MM.1S (cell line): ENCODE measurements at regions not wholly inside any gene's neighbourhood (a gene's known extent, or its start where the extent isn't known, plus 50 kb on each side); places are given as distances from the start of the nearest gene placed in this dataset.

ENCODE experiments used
- DNase-seq: peaks from one replicate; pipeline ENCODE4 v3.0.0-alpha.2; 2015
- H2AFZ ChIP-seq: fragments of 300-600 bp; sonication (generic); 2 replicates; pipeline ENCODE4 v1.6.0; 2016; ENCODE audit warnings: antibody characterized with exemption, low read length
- H3F3A ChIP-seq: fragments of 300-600 bp; sonication (generic); 2 replicates; pipeline ENCODE4 v1.6.1; 2016; ENCODE audit warnings: mild to moderate bottlenecking, antibody characterized with exemption, low read length, moderate library complexity, mixed read lengths; ENCODE audit not compliant: insufficient read depth
- H3K27ac ChIP-seq: fragments of 300-600 bp; sonication (generic); 2 replicates; pipeline ENCODE4 v1.5.1; 2016; ENCODE audit warnings: mild to moderate bottlenecking, low read length
- H3K27me3 ChIP-seq: fragments of 300-600 bp; sonication (generic); replicated peaks from 2 replicates; pipeline ENCODE4 v1.6.0; 2016; ENCODE audit warnings: low read length; ENCODE audit not compliant: insufficient read depth
- H3K36me3 ChIP-seq: fragments of 300-600 bp; sonication (generic); replicated peaks from 2 replicates; pipeline ENCODE4 v1.6.1; 2016; ENCODE audit warnings: mild to moderate bottlenecking, low read length, mixed read lengths; ENCODE audit not compliant: insufficient read depth
- H3K4me1 ChIP-seq: fragments of 300-600 bp; sonication (generic); 2 replicates; pipeline ENCODE4 v1.6.1; 2016; ENCODE audit warnings: low read length, mixed read lengths
- H3K4me2 ChIP-seq: fragments of 300-600 bp; sonication (generic); 2 replicates; pipeline ENCODE4 v1.6.0; 2016; ENCODE audit warnings: low read depth, low read length
- H3K4me3 ChIP-seq: fragments of 300-600 bp; sonication (generic); 2 replicates; pipeline ENCODE4 v1.5.1; 2016; ENCODE audit warnings: low read length, mixed read lengths
- H3K79me2 ChIP-seq: fragments of 300-600 bp; sonication (generic); 2 replicates; pipeline ENCODE4 v1.6.1; 2016; ENCODE audit warnings: mixed run types, low read length, mixed read lengths
- H3K9ac ChIP-seq: fragments of 300-600 bp; sonication (generic); 2 replicates; pipeline ENCODE4 v1.6.1; 2016; ENCODE audit warnings: low read length, mixed read lengths
- H3K9me2 ChIP-seq: fragments of 300-600 bp; sonication (generic); replicated peaks from 2 replicates; pipeline ENCODE4 v1.6.1; 2016; ENCODE audit warnings: mild to moderate bottlenecking, low read length, mixed read lengths; ENCODE audit not compliant: insufficient read depth
- H3K9me3 ChIP-seq: fragments of 300-600 bp; sonication (generic); replicated peaks from 2 replicates; pipeline ENCODE4 v1.6.1; 2016; ENCODE audit warnings: mild to moderate bottlenecking, low read length, mixed read lengths; ENCODE audit not compliant: insufficient read depth
- H4K20me1 ChIP-seq: fragments of 300-600 bp; sonication (generic); 2 replicates; pipeline ENCODE4 v1.6.1; 2016; ENCODE audit warnings: mild to moderate bottlenecking, low read length, moderate library complexity, mixed read lengths; ENCODE audit not compliant: insufficient read depth
- EZH2 ChIP-seq: fragments of 300-600 bp; sonication (generic); optimal IDR thresholded peaks from 2 replicates; pipeline ENCODE3; 2017; ENCODE audit warnings: low read depth, mild to moderate bottlenecking, antibody characterized with exemption, low read length, mixed read lengths
- EZH2phosphoT487 ChIP-seq: fragments of 300-600 bp; sonication (generic); IDR thresholded peaks from 2 replicates; pipeline ENCODE4 v1.6.1; 2018; ENCODE audit warnings: antibody characterized with exemption, low read length
- TF ChIP-seq, protein P1 (sequence below): fragments of 300-600 bp; sonication (generic); IDR thresholded peaks from 2 replicates; pipeline ENCODE4 v1.5.1; 2016; ENCODE audit warnings: antibody characterized with exemption, low read length, mixed read lengths

DNA sequence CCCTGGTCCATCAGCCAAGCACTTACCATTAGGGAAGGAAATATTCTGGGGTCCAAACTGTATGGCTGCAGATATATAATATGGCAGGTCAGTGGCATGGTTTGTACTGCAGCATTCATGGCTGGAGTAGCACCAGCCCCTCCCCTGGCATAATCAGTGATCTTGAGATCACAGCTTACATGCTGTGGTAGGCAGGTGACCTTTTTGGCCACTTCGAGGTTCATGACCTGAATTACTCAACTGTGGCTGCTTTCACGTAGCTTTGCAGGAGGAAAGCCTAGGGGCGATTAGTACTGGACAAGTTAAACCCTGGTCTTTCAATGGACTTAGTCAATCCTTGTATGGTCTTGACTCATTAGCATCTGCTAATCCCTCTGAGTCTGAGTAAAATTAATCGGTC, 169.8 kb downstream of the SPRY2 start:
- H3F3A ChIP-seq = no peaks in the 10 kb centered on the region
- H2AFZ ChIP-seq = no peak overlapping the region
- no peaks in the 10 kb centered on the region for H3K4me1 ChIP-seq
- H3K9me3 ChIP-seq = no peaks in the 10 kb centered on the region
- H3K9me2 ChIP-seq = no peaks in the 10 kb centered on the region
- H3K4me3 ChIP-seq = no peak overlapping the region
- TF ChIP-seq, protein P1, sequence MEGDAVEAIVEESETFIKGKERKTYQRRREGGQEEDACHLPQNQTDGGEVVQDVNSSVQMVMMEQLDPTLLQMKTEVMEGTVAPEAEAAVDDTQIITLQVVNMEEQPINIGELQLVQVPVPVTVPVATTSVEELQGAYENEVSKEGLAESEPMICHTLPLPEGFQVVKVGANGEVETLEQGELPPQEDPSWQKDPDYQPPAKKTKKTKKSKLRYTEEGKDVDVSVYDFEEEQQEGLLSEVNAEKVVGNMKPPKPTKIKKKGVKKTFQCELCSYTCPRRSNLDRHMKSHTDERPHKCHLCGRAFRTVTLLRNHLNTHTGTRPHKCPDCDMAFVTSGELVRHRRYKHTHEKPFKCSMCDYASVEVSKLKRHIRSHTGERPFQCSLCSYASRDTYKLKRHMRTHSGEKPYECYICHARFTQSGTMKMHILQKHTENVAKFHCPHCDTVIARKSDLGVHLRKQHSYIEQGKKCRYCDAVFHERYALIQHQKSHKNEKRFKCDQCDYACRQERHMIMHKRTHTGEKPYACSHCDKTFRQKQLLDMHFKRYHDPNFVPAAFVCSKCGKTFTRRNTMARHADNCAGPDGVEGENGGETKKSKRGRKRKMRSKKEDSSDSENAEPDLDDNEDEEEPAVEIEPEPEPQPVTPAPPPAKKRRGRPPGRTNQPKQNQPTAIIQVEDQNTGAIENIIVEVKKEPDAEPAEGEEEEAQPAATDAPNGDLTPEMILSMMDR = no peak
- TF ChIP-seq EZH2phosphoT487 = no peak
- TF ChIP-seq EZH2 = no peak
- H3K27me3 ChIP-seq = no peaks in the 10 kb centered on the region
- H3K9ac ChIP-seq = no peak overlapping the region
- no peaks in the 10 kb centered on the region for H3K79me2 ChIP-seq
- no peaks in the 10 kb centered on the region for H4K20me1 ChIP-seq
- no peak for DNase-seq
- H3K4me2 ChIP-seq = no peak overlapping the region
- H3K27ac ChIP-seq = no peak overlapping the region
- no peaks in the 10 kb centered on the region for H3K36me3 ChIP-seq

DNA sequence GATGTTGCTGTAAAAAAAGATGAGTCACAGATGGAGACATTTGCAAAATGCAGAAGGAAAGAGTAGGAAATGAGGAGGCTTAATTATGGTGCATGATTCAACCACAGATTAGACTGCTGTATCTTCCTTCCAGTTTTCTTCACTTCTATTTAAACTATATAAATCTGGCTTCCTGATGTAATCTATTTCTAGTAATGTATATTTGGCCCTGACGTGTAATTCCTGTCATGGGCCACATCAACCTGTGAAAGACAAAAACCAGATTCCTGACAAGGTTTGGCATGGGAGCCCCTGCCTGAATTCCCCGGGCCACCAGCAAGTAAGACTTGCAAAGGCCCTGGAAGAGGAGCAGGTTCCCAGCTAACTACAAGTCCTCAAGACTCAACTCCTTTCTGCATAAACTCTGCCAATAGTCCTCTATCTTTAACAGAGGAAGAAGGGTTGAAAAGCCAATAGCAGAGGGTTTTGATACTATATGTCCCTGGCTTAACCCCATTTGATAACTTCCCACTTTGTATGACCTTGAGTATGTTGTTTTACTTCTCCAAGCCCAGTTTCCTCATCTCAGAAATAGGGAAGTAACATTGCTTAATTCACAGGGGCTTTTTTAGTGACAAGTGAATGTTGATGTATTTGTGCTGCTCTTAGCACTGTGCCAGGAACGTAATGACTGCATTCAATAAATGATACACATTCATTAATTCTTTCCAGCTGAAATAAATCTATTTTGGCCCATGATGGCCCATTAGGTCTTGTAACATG, 172.7 kb downstream of the SPRY2 start:
- no peak for DNase-seq
- H3K9ac ChIP-seq = no peak overlapping the region
- H3K27ac ChIP-seq = no peak overlapping the region

DNA sequence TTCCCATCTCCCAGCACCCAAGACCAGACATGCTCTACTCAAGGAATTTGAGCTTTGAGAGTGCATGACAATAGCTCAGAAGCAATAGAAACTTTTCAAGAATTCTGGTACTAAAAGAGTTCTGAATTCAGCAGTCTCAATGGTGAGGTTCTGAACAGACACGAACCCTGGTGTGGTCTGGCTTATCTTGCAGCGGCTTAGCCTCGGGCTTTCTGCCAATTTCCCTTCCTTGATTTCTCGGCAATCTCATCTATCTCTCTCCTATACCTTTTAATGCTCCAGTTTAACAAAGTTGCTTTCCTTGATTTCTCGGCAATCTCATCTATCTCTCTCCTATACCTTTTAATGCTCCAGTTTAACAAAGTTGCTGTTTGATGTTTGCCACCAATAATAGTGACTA, 174.6 kb downstream of the SPRY2 start:
- no peaks in the 10 kb centered on the region for H3K4me1 ChIP-seq
- no peaks in the 10 kb centered on the region for H3F3A ChIP-seq
- H3K9me3 ChIP-seq = no peaks in the 10 kb centered on the region
- DNase-seq = no peak
- H2AFZ ChIP-seq = no peak overlapping the region
- no peaks in the 10 kb centered on the region for H4K20me1 ChIP-seq
- H3K9me2 ChIP-seq = no peaks in the 10 kb centered on the region
- TF ChIP-seq, protein P1 = no peak
- no peak for TF ChIP-seq EZH2
- no peak for TF ChIP-seq EZH2phosphoT487
- H3K4me2 ChIP-seq = no peak overlapping the region
- no peak overlapping the region for H3K9ac ChIP-seq
- no peak overlapping the region for H3K4me3 ChIP-seq
- no peaks in the 10 kb centered on the region for H3K79me2 ChIP-seq
- no peaks in the 10 kb centered on the region for H3K27me3 ChIP-seq
- no peaks in the 10 kb centered on the region for H3K36me3 ChIP-seq
- H3K27ac ChIP-seq = no peak overlapping the region

More for the DNA sequence above, 172.7 kb downstream of the SPRY2 start:
- no peak overlapping the region for H3K4me3 ChIP-seq
- H3K9me3 ChIP-seq = no peaks in the 10 kb centered on the region
- H3K27me3 ChIP-seq = no peaks in the 10 kb centered on the region
- no peak overlapping the region for H2AFZ ChIP-seq
- no peak overlapping the region for H3K4me2 ChIP-seq
- H3F3A ChIP-seq = no peaks in the 10 kb centered on the region
- no peaks in the 10 kb centered on the region for H3K9me2 ChIP-seq
- TF ChIP-seq EZH2phosphoT487 (no peak), EZH2 (no peak)
- H3K36me3 ChIP-seq = no peaks in the 10 kb centered on the region
- H3K4me1 ChIP-seq = no peaks in the 10 kb centered on the region
- no peaks in the 10 kb centered on the region for H4K20me1 ChIP-seq
- no peaks in the 10 kb centered on the region for H3K79me2 ChIP-seq

DNA sequence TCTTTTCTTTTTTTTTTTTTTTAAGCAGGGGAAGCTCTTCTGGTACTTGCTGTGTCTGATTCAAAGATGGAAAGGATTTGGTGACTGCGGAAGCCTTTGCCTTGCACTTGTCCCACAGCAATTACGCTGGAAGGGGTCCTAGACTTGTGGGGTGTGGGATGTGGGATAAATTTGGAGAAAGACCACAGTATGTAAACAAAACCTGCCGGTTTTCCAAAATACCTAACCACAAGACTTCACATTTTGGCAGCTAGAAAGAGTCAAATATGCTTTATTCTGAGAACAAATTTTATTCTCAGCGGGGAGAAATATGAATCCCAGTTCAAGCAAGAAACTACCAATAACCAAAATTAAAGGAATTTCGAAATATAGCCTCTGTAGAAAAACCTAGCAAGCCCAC, 176.5 kb downstream of the SPRY2 start:
- H3K4me3 ChIP-seq = no peak overlapping the region

More for the DNA sequence above, 176.5 kb downstream of the SPRY2 start:
- no peak overlapping the region for H3K4me2 ChIP-seq
- H3F3A ChIP-seq = no peaks in the 10 kb centered on the region
- TF ChIP-seq EZH2 (no peak), EZH2phosphoT487 (no peak)
- TF ChIP-seq, protein P1 = no peak
- no peaks in the 10 kb centered on the region for H3K27me3 ChIP-seq
- H3K9ac ChIP-seq = no peak overlapping the region
- no peaks in the 10 kb centered on the region for H3K36me3 ChIP-seq
- H3K4me1 ChIP-seq = no peaks in the 10 kb centered on the region
- no peaks in the 10 kb centered on the region for H4K20me1 ChIP-seq
- no peaks in the 10 kb centered on the region for H3K9me2 ChIP-seq
- H3K79me2 ChIP-seq = no peaks in the 10 kb centered on the region
- no peaks in the 10 kb centered on the region for H3K9me3 ChIP-seq
- H3K27ac ChIP-seq = no peak overlapping the region
- DNase-seq = no peak
- no peak overlapping the region for H2AFZ ChIP-seq
